Activated CD4-positive, alpha-beta T cell treated with anti-CD3 and anti-CD28 coated beads, Interleukin-2, amount 50 U/mL, for 4 hours (primary cell): ENCODE measurements at regions not wholly inside any gene's neighbourhood (a gene's known extent, or its start where the extent isn't known, plus 50 kb on each side); places are given as distances from the start of the nearest gene placed in this dataset.
"Not testable (repeated sequence)": the region's sequence is repeated elsewhere in the genome, so short reads cannot be mapped to it uniquely, and the experiment has no call there.

Source experiments
- DNase-seq, 2 experiments: peaks; one replicate each; pipeline ENCODE4 v3.0.0-alpha.2; 2020

DNA sequence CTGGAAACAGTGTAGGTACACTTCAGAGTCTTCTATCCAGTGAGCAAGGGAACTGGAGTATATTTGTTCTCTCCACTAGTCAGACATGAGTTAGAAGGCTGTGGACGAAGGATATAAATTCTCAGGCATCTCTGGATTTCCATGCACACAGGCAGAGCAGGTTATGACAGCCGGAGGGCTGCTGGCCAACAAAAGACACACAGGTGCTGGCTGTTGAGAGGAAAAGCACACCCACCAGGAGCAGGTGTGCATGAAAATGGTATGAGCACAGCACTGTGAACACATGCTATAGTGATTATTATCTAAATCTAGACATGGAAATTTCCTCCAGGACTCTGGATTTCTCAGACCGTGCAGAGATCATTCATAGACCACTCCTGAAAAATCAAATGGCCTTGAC lies 444.7 kb upstream of the RPS6KA3 start:
- DNase-seq: no peak

DNA sequence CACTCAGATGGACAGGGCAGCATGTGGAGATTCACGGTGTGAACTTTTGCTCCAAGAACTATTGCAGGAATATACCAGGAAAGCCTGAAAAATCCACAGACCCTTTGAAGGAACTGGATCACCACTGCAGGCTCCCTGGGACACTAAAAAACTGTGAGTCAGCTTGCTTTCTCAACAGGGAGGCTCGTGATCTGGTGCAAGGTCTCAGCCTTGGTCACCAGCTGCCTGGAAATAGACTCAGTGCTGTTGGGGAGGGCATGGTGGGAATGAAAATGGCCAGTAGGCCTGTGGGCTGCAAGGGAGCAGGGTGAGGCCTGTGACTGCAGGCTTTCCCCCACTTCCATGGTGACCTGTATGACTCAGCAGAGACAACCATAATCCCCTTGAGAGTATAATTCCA lies 426.4 kb upstream of the RPS6KA3 start:
- no peak for DNase-seq

DNA sequence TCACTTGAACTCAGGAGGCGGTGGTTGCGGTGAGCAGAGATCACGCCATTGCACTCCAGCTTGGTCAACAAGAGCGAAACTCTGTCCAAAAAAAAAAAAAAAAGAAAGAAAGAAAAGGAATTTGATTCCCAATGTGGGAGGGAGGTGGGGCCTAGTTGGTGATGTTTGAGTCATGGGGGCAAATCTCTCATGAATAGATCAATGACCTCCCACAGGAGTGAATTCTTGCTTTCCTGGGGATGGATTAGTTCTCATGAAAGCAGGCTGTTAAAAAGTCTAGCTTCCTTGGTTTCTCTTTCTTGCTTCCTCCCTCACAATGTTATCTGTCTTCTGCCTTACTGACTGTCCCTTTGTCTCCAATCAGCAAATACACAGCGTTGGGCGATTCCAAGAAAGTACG lies 419.5 kb upstream of the RPS6KA3 start:
- DNase-seq: no peak

DNA sequence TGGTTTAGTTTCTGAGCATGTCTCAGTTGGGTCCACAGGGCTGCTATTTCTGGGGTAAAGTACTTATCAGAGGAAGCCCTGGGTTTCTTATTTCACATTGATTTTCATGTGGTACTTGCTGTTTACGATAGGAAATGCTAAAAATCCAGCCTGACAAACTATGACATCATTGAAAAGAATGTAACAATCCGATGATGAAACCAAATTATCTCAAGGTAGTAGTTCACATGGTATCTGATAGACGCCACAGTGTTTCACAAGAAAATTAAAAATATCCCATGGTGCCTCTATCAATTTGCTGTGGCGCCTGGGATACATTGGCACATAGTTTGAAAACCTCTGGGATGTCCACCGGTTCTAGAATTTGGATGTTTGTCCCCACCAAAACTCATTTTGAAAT lies 418.9 kb upstream of the RPS6KA3 start:
- no peak for DNase-seq

DNA sequence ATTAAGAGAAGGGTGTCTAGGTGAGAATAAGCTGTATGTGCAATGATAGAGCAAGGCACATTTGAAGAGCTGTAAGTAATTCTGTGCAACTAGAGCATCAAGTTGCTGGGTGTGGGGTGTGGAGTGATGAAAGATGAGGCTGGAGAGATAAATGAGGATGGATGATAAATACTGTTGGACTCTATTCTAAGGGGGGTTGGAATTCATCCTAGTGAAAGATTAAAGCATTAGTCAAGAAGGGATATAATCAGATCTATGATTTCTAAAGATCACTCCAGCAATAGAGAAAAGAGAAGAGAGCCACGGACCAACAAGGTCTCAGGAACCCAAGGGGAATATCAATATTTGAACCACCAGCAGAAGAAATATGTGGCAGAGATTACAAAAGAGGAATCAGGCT lies 415.0 kb upstream of the RPS6KA3 start:
- no peak for DNase-seq

DNA sequence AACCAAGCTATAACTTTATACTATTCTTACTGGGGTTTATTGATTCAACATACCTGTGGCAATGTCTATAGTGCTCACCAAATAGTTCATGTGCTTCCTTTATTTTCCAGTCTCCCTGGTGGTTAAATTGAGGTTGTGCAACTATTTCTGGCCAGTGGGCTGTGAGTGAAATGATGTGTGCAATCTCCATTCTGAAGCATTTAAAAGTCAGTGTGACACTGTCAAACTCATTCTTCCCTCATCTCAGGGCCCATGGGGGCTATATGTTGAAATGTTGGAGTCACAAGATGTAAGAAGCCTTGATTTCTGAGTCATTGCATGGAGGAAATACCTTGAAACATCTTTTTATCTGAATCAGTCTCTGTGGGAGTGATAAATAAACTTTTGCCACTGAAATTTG lies 414.3 kb upstream of the RPS6KA3 start:
- DNase-seq: no peak

DNA sequence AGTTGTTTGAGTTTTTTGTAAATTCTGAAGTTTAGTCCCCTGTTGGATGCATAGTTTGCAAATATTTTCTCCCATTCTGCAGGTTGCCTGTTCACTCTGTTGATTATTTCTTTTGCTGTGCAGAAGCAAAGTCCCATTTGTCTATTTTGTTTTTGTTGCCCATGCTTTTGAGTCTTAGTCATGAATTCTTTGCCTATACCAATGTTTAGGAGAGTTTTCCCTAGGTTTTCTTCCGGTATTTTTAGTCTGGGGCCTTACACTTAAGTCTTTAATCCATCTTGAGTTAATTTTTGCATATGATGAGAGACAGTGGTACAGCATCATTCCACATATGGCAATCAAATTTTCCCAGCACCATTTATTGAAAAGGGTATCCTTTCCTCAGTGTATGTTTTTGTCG lies 405.8 kb upstream of the RPS6KA3 start:
- DNase-seq: no peak

DNA sequence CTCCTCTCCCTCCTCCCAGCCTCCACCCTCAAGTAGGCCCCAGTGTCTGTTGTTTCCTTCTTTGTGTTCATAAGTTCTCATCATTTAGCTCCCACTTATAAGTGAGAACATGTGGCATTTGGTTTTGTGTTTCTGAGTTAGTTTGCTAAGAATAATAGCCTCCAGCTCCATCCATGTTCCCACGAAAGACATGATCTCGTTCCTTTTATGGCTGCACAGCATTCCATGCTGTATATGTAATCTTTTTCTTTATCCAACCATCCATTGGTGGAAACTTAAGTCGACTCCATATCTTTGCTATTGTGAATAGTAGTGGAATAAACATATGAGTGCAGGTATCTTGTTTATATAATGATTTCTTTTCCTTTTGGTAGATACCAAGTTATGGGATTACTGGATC lies 405.0 kb upstream of the RPS6KA3 start:
- DNase-seq: not testable (repeated sequence)

DNA sequence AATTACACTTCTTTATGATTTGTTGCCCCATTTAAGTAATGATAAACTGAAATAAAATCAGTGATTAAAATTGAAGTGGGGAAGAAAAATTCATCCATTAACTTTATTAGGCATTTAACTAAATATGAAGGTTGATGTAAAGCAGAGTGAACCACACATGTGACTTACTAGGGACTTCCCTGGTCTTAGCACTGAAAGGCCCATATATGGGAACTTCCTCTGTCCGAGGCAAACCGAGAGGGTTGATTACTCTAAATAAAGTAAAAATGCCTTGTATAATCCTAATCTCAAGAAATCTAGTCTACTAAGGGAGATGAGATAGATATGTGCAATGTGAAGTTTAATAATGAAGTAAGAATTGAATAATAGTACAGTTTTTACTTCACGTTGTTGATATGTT lies 403.9 kb upstream of the RPS6KA3 start:
- DNase-seq: no peak

DNA sequence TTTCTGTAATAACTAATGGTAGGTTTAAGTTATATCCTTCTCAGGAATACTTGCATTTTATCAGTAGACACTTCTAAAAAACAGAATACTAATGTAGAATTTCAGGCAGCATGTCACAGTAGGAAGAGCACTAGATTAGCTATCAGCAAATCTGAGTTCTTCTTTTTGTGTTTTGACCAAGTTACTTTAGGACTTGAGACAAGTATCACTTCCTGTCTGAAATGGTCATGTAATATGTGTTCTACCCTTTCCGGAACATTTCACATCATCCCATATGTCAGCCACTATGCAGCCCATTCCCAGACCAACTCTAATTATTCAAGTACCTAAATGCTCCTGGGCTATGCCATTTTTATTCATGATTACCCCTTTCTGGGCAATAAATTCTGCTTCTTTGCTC lies 401.8 kb upstream of the RPS6KA3 start:
- DNase-seq: no peak

DNA sequence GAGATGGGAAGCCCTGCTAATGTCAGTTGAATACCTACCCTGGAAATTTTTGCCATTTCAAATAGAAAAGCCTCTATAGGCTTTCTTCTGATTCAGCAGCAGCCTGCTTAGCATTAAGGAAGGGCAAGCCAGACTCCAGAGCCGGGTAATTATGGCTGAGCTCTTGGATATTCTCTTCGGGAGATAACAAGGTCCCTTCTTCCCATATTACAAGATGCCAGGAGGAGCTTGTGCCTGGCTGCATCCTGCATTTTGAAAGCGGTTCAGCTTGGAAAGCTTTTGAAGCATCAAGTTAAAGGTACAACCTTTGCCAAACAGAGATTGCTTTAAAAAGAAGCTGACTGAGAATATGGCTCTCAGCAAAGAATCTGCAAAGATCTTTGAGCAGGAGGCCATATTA lies 399.6 kb upstream of the RPS6KA3 start:
- no peak for DNase-seq

DNA sequence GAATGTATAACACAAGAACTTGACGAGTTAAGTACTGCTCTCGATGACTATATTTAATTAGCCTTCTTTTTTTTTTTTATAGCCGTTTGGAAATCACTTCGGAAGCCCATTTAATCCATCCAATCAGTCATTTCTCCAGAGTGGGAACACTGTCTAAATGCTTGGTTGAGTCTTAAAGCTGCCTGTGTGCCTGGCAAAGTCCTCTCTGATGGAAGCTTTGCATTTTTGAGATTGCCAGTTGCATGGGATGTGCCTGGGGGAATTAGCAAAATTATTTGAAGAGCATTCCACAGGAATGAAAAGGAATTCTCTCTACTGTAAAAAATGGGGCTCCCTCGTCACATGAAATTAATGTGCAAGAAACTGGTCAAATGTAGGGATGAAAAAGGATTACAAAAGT lies 398.8 kb upstream of the RPS6KA3 start:
- no peak for DNase-seq

DNA sequence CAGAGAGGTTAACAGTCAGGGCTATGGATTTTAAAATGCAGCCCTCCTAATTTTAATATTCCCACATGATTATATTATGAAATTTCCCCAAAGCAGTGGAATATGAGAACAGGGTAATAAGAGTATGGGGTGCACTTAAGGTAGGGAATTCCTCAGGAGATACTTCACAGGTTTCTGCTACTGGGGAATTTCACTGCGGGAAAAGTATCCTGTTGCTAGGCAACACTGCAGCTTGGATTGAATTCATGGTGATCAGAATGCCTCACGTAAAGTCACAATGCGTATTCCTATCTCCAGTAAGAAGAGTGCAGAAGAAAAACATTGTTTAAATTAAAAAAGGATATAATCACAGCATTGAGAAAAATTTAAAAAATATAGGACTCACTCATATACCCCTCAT lies 398.1 kb upstream of the RPS6KA3 start:
- DNase-seq: no peak

DNA sequence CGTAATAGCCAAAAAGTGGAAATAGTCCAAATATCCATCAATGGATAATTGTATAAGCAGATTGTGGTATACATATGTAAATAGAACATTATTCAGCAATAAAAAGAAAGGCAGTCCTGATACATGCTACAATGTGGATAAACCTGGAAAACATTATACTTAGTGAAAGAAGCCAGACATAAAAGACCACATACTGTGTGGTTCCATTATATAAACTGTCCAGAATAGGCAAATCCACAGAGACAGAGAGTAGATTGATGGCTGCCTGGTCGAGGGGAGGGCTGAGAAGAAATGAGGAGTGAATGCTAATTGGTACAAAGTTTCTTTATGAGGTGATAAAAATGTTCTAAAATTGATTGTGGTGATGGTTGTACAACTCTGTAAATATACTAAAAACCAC lies 397.4 kb upstream of the RPS6KA3 start:
- no peak for DNase-seq

DNA sequence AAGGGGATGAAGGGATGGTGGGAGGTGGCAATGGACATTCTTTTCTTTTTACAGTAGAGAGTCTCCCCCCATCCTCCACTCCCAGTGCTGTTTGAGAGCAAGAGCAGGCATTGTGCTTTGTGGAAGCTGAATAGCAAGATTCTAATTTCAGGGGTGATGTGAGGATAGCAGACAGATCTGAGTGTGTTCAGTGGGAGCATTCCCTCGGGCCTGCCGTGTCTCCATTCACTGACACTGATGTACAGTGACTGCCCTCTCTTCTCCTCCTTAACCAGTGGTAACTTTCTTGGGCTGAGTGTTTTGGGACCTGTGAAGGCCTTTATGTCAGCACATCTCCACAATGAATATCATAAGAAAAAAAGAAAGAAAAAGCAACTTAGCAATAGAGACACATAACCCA lies 396.6 kb upstream of the RPS6KA3 start:
- DNase-seq: no peak

DNA sequence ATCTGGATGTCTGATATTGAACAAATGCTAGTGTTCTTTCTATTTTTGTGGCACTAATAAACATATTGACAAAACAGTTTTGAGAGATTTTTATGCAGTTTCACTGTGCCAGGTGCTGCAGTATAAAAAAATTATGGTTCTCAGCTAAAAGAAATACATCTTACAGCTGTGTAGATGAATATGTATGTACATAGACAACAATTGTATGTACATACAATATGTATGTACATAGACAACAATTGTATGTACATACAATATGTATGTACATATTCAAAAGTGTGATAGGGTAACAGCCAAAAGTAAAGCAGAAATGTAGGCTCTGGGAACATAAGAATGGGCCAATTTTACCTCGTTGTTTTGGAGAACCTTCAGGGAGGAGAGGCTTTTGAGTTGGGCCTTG lies 390.0 kb upstream of the RPS6KA3 start:
- DNase-seq: no peak

DNA sequence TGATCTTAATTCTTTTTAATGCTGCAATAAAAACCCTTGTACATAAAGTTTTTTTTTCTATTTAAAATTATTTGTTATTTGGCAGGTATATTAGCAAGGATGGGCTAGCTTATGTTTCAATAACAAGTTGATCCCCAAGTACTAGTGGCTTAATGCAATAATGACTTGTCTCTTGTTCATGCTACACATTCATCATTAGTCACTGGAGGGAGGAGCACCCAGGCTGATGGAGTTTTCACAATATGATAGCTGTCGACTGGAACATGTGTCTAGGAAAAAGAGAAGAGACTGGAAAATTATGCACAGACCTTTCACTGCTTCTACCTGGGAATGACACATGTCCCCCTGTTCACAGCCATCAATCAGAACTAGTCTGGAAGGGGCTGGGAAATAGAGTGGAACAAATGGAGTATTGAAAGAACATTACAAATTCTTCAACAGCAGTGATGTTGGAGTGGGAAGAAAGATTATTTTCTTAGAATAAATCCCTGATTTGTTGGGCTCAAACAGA lies 387.9 kb upstream of the RPS6KA3 start:
- DNase-seq: no peak

DNA sequence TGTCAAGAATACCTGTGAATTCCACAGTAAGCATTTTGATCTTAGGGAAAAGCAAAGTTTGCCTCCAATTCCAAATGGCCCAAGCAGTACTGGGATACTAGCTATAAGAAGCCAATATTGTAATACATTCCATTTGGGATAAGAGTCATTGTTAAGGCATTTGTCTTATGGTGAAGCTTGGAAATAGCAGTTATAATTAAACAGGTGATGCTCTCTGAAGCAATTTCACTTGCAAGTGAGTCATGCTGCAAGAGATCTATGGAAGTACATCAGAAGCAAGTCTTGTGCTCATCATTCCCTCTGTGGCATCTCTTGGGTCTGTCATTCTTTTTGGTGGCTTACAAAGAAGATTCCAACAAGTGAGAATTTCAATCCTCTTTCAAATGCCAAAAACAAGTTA lies 386.4 kb upstream of the RPS6KA3 start:
- DNase-seq: no peak

DNA sequence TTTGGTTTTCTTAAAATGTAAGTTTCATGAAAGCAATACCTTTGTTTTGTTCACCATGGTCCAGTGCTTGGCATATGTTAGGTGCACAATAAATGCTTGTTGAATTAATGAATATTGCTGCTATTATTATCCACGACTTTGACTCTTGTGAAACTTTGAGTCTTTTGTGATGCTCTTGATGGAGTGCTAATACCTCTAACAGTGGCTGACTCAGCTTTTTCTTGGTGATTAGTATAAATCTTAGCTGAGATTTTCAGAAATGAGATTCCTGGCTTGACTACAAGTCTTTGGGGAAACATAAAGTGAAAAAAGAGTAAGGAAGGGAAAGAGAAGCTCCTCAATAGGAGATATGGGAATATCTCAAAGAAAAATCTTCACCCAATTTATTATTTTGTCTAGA lies 375.2 kb upstream of the RPS6KA3 start:
- no peak for DNase-seq

DNA sequence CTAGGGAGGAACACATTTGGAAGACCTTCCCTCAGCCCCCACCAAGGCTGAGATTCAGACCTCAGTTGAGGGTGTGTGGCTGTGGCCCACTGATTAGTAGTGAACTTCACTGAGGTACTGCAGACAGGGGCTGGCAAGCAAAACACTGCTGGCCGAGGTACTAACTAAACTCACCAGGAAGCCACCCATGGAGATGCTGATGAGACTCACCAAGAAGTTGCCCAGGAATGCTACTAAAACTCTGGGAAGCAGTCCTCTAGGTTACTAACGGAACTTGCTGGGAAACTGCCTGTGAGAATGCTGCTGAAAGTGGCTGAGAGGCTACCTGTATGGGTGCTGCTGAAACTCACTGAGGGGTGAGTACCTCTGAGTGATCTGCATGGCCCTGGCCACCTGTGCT lies 372.4 kb upstream of the RPS6KA3 start:
- no peak for DNase-seq

DNA sequence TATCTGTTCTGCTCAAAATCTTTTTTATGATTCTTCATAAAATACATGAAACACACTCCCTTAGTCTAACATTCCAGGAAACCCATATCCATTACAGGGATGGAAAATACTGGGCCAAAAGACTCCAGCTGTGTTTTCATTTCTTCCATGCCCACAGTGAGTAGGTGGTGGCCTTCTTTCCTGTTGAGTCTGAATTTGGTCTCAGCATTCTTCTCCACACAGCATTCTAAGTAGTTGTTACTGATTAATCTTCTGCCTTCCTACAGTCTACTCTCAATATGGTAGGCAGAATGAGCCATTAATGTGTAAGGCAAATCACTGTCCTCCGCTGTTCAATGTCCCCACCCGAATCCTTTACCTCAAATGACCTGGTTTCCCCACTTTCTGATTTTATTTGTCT lies 370.6 kb upstream of the RPS6KA3 start:
- DNase-seq: no peak

DNA sequence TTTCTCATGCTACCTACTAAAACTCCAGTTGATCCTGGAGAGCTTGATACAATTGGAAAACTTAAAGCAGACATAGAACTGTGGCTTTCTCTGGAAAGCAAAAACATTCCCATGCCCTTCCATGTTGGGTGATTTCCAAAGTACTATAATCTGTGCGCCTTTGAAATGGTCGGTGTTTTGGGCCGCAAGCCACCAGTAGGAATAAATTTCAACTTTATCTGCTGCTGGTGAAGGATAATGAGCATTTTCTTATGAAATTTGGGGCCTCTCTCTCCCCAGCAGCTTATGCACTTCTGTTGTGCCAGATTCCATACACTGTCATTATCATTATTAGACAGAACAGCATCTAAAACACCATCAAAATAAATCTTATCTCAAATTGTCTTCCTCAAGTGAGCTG lies 366.7 kb upstream of the RPS6KA3 start:
- DNase-seq: no peak

DNA sequence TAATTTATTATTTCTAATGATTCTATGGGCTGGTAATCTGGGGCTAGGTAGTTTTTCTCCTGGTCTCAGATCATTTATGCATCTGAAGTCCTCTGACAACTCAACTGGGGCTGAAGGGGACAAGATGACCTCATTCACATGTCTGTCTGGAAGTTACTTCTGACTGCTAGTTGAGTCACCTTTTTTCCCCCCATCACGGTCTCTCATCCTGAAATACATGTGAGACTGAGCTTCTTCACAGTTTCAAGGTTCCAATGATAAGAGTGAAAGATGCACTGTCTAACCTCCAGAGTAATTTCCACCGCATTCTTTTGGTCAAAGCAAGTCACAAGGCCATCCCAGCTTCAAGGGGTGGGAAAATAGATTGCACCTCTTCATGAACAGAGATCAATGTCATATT lies 356.7 kb upstream of the RPS6KA3 start:
- no peak for DNase-seq

DNA sequence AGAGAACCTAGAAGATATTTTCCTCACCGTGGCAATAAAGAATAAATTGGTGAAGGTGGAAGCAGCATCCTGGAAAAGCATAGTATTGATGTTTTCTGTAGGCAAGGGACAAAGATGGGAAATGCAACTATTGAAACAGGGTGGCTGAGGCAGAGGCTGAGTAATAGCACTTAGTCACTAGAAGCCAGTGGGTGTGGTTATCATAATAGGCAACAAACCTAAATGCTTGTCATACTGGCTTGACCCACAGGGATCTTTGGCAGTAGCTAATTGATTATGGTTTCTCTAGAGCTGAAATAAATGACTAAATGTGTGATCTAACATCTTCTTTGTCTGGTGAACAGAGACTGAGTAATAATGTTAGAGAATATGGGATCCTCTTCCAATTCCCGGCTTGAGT lies 353.6 kb upstream of the RPS6KA3 start:
- DNase-seq: no peak

DNA sequence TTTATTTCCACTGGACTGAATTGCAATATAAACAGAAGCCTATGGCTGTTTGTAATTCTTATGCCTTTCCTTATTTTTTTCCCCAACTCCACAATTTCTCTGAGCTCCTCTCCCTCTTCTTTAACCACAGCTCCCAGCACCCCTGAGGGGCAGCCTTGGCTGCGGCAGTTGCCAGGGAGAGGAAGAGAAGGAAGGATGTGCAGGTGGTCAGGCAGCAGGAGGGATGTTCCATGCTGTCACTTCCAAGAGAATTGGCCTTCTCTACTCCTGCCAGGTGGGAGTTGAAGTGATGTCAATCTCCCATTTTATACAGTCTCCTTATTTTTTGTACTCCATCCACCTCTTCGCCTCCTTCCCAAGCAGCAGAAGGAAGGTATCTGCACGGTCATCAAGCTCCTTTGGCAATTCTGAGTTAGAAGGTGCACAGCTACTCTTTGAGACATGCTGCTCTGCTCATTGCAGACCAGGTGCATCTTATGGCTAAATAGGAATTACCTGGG lies 343.3 kb upstream of the RPS6KA3 start:
- no peak for DNase-seq

DNA sequence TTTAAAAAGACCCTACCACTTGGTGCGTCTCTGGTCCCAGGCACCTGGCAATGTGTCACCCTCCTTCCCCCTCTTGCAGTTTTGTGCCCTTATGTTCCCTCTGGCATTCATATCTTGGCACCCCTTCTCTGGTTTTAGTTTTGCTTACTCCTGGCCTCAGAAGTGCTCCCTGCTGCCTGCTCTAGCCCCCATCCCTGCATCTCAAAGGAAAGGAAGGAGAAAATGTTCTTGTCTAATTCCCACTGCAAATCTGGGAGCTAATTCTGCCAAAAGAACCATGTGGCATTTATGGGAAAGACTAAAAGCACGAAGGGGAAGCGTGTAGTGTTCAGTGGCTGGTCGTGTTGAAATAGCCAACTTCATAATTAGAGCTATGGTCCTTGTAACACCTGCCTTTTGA lies 340.1 kb upstream of the RPS6KA3 start:
- DNase-seq: no peak
